GM12801 (cell line): ENCODE measurements at regions not wholly inside any gene's neighbourhood (a gene's known extent, or its start where the extent isn't known, plus 50 kb on each side); places are given as distances from the start of the nearest gene placed in this dataset.

ENCODE experiments used
- TF ChIP-seq, protein P1 (sequence below): IDR thresholded peaks from one replicate; pipeline ENCODE4 v1.5.1; 2011; ENCODE audit warnings: control low read depth; ENCODE audit not compliant: insufficient read length; ENCODE audit errors: extremely low read depth

- TF ChIP-seq, protein P1, sequence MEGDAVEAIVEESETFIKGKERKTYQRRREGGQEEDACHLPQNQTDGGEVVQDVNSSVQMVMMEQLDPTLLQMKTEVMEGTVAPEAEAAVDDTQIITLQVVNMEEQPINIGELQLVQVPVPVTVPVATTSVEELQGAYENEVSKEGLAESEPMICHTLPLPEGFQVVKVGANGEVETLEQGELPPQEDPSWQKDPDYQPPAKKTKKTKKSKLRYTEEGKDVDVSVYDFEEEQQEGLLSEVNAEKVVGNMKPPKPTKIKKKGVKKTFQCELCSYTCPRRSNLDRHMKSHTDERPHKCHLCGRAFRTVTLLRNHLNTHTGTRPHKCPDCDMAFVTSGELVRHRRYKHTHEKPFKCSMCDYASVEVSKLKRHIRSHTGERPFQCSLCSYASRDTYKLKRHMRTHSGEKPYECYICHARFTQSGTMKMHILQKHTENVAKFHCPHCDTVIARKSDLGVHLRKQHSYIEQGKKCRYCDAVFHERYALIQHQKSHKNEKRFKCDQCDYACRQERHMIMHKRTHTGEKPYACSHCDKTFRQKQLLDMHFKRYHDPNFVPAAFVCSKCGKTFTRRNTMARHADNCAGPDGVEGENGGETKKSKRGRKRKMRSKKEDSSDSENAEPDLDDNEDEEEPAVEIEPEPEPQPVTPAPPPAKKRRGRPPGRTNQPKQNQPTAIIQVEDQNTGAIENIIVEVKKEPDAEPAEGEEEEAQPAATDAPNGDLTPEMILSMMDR = no peak
Observed at GRCh38 chr17:77771587-77771986, 186.9 kb upstream of the TNRC6C start.

DNA sequence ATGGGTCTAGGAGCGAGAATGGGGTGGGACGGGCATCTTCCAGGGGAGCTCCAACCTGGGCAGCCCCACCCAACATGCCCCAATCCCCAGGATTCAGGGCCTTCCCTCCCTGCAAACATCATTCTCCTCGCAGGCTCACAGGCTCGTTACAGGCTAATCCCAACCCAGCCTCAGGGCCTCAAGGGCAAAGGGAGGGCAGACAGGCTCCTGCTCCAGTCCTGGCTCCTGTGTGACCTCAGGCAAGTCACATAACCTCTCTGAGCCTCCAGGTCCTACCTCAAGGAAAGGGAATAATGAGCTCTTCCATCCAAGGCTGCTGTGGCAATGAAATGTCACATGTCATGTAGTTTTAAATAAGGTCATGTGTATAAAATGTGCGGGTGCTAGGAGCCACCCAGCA is 186.5 kb upstream of the TNRC6C start:
- TF ChIP-seq, protein P1 = no peak

DNA sequence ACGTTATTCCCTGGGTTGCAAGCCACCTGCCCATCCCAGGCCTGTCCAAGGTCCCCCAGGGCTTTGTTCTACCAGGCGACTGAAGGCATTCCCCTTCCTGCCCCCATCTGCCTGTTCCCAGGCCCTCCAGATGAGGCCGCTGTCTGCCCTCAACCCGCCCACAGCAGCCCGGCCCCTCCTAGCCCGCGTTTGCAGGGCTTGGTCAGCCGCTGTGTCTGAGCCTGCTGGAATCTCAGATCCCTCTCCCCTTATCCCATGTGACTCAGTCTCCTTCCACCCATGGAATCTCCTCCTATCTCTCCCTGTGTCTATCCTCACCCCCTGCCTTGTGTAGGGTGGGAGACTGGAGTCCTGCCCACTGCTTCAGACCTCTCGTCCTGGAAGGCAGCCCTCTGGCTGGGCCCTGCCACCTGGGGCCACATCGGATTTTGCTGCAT is 186.0 kb upstream of the TNRC6C start:
- TF ChIP-seq, protein P1 = no peak

GRCh38 chr17:77772899-77773358 is 185.6 kb upstream of the TNRC6C start:
- TF ChIP-seq, protein P1 = no peak

DNA sequence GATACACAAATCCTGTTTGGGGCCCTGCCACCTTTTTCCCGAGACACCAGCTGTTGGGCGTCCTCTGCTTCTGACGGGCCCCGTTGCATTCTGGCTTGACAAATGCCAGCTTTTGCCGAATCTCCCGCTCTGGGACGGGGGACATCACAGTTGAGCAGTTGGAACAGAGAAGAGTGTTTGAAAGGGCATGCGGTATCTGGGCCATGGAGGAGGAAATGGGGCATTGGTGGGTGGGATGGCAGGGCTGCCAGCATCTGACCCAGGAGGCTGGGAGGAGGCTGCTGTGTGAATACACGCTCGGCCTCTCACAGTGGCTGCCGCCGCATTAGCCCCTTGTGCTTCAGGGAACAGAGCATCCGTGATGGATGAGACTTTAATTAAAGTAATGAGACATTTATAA is 184.3 kb upstream of the TNRC6C start:
- TF ChIP-seq, protein P1 = no peak

DNA sequence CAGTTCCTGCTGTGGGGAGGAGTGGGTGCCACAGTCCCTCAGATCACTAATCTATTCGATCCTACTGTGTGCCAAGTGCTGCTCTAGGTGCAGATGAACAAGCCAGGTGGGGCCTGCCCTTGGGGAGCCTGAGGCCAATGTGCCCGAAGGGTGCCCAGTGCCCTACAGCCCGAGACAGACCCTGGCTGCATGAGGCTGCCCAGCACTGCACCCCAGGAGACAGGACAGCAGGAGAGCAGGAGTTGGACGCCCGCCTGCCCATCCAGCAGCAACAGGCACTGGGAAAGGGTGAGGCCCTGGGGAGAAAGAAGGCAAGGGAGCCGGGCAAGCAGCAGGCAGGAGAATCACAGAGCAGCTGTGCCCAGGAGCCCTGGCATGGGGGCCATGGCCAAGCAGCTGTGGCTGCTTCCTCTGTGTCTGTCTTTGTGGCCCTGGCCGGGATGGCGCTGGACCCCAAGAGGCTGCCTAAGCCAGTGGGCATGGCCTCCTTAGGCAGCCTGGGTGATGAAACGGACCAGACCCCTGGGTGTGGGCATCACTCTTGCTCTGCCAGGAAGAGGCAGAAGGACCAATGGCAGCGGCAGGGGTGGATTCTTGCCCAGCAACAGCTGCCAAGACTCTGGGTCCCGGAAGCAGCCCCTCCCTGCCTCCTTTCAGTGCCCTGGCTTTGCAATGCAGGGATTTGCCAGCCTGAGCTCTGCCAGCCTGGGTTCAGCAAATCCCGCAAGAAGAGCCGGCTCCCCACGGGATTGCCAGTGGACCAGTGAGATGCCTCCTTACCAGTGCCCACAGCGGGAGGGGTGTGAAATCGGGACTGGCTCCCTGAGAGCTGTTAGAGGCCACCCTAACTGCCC is 179.6 kb upstream of the TNRC6C start:
- TF ChIP-seq, protein P1 = no peak

- TF ChIP-seq, protein P1 = no peak
Observed at GRCh38 chr17:77779711-77780539, 178.6 kb upstream of the TNRC6C start.
